H1 (cell line): ENCODE measurements at regions not wholly inside any gene's neighbourhood (a gene's known extent, or its start where the extent isn't known, plus 50 kb on each side); places are given as distances from the start of the nearest gene placed in this dataset.

ENCODE experiments used
- HDAC2 ChIP-seq, 2 experiments: fragments of 300-600 bp in 1 of 2; sonication (generic) in 1 of 2; IDR thresholded peaks; 2 replicates each; pipeline ENCODE4 v1.6.1; 2011 to 2012; ENCODE audit warnings: low read depth in 2 of 2, low read length in 2 of 2, mild to moderate bottlenecking in 2 of 2, moderate library complexity in 2 of 2, borderline replicate concordance in 1 of 2, inconsistent platforms in 1 of 2
- PHF8 ChIP-seq: fragments of 200-600 bp; sonication (generic); conservative IDR thresholded peaks from 2 replicates; pipeline ENCODE4 v1.7.1; 2012; ENCODE audit warnings: low read depth, mild to moderate bottlenecking, inconsistent platforms, low read length, moderate library complexity
- POU5F1 ChIP-seq: IDR thresholded peaks from 2 replicates; pipeline ENCODE4 v1.6.1; 2011; ENCODE audit warnings: low read depth, mild to moderate bottlenecking, low read length, moderate library complexity
- RXRA ChIP-seq: IDR thresholded peaks from 2 replicates; pipeline ENCODE4 v1.6.1; 2011; ENCODE audit warnings: low read depth, mild to moderate bottlenecking, low read length, moderate library complexity; ENCODE audit not compliant: insufficient read depth

DNA sequence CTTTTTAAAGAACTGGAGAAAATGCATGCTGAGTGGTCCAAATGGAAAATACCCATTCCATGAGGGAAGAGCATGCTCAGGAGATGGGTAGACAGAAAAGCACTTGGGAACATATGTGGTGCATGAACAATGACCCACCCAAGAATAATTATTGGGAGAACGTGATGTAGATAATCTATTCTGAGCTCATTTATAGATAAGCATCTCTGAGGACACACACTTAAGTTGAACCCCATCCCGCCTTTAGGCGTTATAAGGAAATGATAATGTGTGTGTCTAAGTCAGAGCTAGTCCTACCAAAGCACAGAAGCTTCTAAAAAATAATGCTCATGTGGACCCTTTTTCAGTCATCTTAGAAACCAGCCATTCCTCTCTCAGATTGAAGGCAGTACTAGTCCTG, 189.9 kb downstream of the KTN1 start (continued):
- TF ChIP-seq PHF8, result no peak
- TF ChIP-seq POU5F1, result no peak
- no peak for TF ChIP-seq RXRA
- TF ChIP-seq HDAC2 (IDR thresholded peaks at IDR 0.05; ENCODE audit: borderline replicate concordance in 1 of 2, low read depth in 2 of 2, low read length in 2 of 2), result no peak
